ENCODE measurements at regions not wholly inside any gene's neighbourhood (a gene's known extent, or its start where the extent isn't known, plus 50 kb on each side); places are given as distances from the start of the nearest gene placed in this dataset.

GRCh38 chr6:166025149-166025898 lies 142.3 kb downstream of the TBXT start:
- Histone ChIP-seq H3K27me3 (ENCODE audit: control insufficient read depth, insufficient read depth, low read length) (no peaks in the 10 kb centered on the region), H3K36me3 (ENCODE audit: control insufficient read depth, insufficient read depth, low read length) (no peaks in the 10 kb centered on the region), H3K4me2 (ENCODE audit: low read depth, low read length) (no peak overlapping the region; the same call in 1 of the 2 replicates), H3K4me1 (ENCODE audit: control insufficient read depth, insufficient read depth, low read length) (peaks cover 30% of the 10 kb centered on the region), H3K9me3 (ENCODE audit: control insufficient read depth, insufficient read depth, low read length) (no peaks in the 10 kb centered on the region), H4K91ac (ENCODE audit: insufficient read depth, low read depth, low read length) (peak overlapping the region; percentile 95), H4K5ac (ENCODE audit: low read depth, low read length) (peak overlapping the region; percentile 79), H3K4ac (ENCODE audit: low read depth, low read length) (peak overlapping the region; percentile 91), H2AK5ac (ENCODE audit: low read depth, low read length) (peak overlapping the region; percentile 71), H3K23ac (ENCODE audit: low read depth, low read length) (peak overlapping the region; percentile 67; the same call in 1 of the 2 replicates), H2BK120ac (ENCODE audit: low read depth, low read length) (peak overlapping the region; percentile 91), H4K8ac (ENCODE audit: low read depth in 2 of 2, low read length in 2 of 2) (peak overlapping the region; percentile 68 to 82), H3K14ac (replicated peaks; ENCODE audit: low read depth, low read length) (peak overlapping the region; percentile 71), H3K27ac (ENCODE audit: insufficient read depth, low read length) (peak overlapping the region; percentile 87), H3K18ac (ENCODE audit: low read depth, low read length) (peak overlapping the region; percentile 88), H3K79me1 (ENCODE audit: low read depth in 1 of 2, low read length in 2 of 2) (no peaks in the 10 kb centered on the region), H2BK15ac (ENCODE audit: low read depth, low read length) (peak overlapping the region; percentile 88), H2BK20ac (ENCODE audit: low read depth, low read length) (peak overlapping the region; percentile 93), H4K20me1 (ENCODE audit: insufficient read depth, low read length) (no peaks in the 10 kb centered on the region), H3K9ac (ENCODE audit: low read depth, low read length) (no peak overlapping the region), H2BK5ac (ENCODE audit: low read depth, low read length, poor library complexity, severe bottlenecking) (peak overlapping the region; percentile 88), H3K9me1 (ENCODE audit: insufficient read depth, low read length) (peaks cover 14% of the 10 kb centered on the region; the same call in 1 of the 2 replicates), H3K56ac (ENCODE audit: extremely low read depth, insufficient read depth, low read length) (peak overlapping the region; percentile 19; the same call in 1 of the 2 replicates), H2AK9ac (replicated peaks; ENCODE audit: low read depth, low read length, poor library complexity) (peak overlapping the region; percentile 51), H3K4me3 (ENCODE audit: insufficient read depth, low read depth, low read length) (no peak overlapping the region), H2AFZ (replicated peaks; ENCODE audit: low read length, poor library complexity) (peak overlapping the region; percentile 35)
- peak; percentile 87 for ATAC-seq (ENCODE audit: low read depth)
- no TSS peak for BruUV-seq (replicated peaks)
- dilution Hi-C loops (cut with HindIII; ENCODE audit: low sequenced_read_pairs, unreplicated experiment) = no loop called here
- DNase-seq = peak; percentile 91
- POLR2A ChIA-PET (ENCODE audit: unreplicated experiment) = no interaction called here
- in situ Hi-C loops (cut with MboI; ENCODE audit: low sequenced_read_pairs) = no loop called here
- 53% methylated on average over 2 of the region's 8 CpGs; no CpG with 5 or more reads in 1 of the 2 experiments for WGBS, 2 experiments (ENCODE audit: extremely low coverage in 2 of 2, insufficient read length in 1 of 2)
- intact Hi-C loops (cut with micrococcal nuclease) = no loop called here
- TF ChIP-seq USF2 (IDR thresholded peaks at IDR 0.05; ENCODE audit: low read depth, low read length) = no peak
- TF ChIP-seq BHLHE40 (IDR thresholded peaks at IDR 0.05; ENCODE audit: low read depth, low read length) = peak; percentile 31; the same call in 1 of the 2 replicates
- 0 out of 2 replicates have a peak, but pooled peaks have one; percentile 17 for TF ChIP-seq RAD21 (IDR thresholded peaks at IDR 0.05; ENCODE audit: low read length)
- no peak for TF ChIP-seq MAZ (IDR thresholded peaks at IDR 0.05; ENCODE audit: borderline replicate concordance, low read depth, low read length)
- TF ChIP-seq FOS (IDR thresholded peaks at IDR 0.05; ENCODE audit: low read depth, low read length) = peak; percentile 46
- TF ChIP-seq CEBPB (IDR thresholded peaks at IDR 0.05; ENCODE audit: low read depth, low read length) = peak; percentile 59; the same call in 1 of the 2 replicates
- no peak for TF ChIP-seq CTCF (conservative IDR thresholded peaks at IDR 0.05; ENCODE audit: low read depth, low read length)
- TF ChIP-seq MAFK (IDR thresholded peaks at IDR 0.05; ENCODE audit: low read depth, low read length) = peak; percentile 81
- no peak for TF ChIP-seq ELK1 (IDR thresholded peaks at IDR 0.05; ENCODE audit: borderline replicate concordance, low read depth, low read length)
- CTCF ChIA-PET = no interaction called here
